PFSK-1 (cell line): ENCODE measurements at regions not wholly inside any gene's neighbourhood (a gene's known extent, or its start where the extent isn't known, plus 50 kb on each side); places are given as distances from the start of the nearest gene placed in this dataset.

Experiments used
- FOXP2 ChIP-seq: optimal IDR thresholded peaks from 2 replicates; pipeline ENCODE3; 2011; ENCODE audit warnings: borderline replicate concordance, control low read depth, inconsistent platforms; ENCODE audit not compliant: insufficient read depth; ENCODE audit errors: extremely low read length, extremely low read depth
- POLR2AphosphoS5 ChIP-seq: IDR thresholded peaks from 2 replicates; pipeline ENCODE4 v1.6.1; 2012; ENCODE audit warnings: low read depth, mild to moderate bottlenecking, control low read depth, low read length, moderate library complexity
- SIN3A ChIP-seq: IDR thresholded peaks from 2 replicates; pipeline ENCODE4 v1.6.1; 2012; ENCODE audit warnings: mild to moderate bottlenecking, low read length, moderate library complexity, borderline replicate concordance; ENCODE audit not compliant: insufficient read depth
- TAF1 ChIP-seq: IDR thresholded peaks from 2 replicates; pipeline ENCODE4 v1.6.1; 2012; ENCODE audit warnings: low read length, control low read depth, borderline replicate concordance; ENCODE audit not compliant: insufficient read depth
- TF ChIP-seq, protein P1 (sequence below), 2 experiments: IDR thresholded peaks; 2 replicates each; pipeline versions ENCODE4 v1.6.1 to v1.8.0; 2011 to 2012; ENCODE audit warnings: low read depth in 2 of 2, low read length in 2 of 2, control low read depth in 1 of 2, inconsistent platforms in 1 of 2, mild to moderate bottlenecking in 1 of 2, moderate library complexity in 1 of 2; ENCODE audit not compliant: insufficient read depth in 1 of 2

- TF ChIP-seq SIN3A (no peak), POLR2AphosphoS5 (no peak), TAF1 (no peak), FOXP2 (no peak)
- TF ChIP-seq, protein P1, sequence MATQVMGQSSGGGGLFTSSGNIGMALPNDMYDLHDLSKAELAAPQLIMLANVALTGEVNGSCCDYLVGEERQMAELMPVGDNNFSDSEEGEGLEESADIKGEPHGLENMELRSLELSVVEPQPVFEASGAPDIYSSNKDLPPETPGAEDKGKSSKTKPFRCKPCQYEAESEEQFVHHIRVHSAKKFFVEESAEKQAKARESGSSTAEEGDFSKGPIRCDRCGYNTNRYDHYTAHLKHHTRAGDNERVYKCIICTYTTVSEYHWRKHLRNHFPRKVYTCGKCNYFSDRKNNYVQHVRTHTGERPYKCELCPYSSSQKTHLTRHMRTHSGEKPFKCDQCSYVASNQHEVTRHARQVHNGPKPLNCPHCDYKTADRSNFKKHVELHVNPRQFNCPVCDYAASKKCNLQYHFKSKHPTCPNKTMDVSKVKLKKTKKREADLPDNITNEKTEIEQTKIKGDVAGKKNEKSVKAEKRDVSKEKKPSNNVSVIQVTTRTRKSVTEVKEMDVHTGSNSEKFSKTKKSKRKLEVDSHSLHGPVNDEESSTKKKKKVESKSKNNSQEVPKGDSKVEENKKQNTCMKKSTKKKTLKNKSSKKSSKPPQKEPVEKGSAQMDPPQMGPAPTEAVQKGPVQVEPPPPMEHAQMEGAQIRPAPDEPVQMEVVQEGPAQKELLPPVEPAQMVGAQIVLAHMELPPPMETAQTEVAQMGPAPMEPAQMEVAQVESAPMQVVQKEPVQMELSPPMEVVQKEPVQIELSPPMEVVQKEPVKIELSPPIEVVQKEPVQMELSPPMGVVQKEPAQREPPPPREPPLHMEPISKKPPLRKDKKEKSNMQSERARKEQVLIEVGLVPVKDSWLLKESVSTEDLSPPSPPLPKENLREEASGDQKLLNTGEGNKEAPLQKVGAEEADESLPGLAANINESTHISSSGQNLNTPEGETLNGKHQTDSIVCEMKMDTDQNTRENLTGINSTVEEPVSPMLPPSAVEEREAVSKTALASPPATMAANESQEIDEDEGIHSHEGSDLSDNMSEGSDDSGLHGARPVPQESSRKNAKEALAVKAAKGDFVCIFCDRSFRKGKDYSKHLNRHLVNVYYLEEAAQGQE (IDR thresholded peaks at IDR 0.05; ENCODE audit: insufficient read depth in 1 of 2, low read depth in 2 of 2, low read length in 2 of 2) = no peak
These were observed 160.5 kb downstream of the ZBTB18 start for GRCh38 chr1:244211559-244211944.

DNA sequence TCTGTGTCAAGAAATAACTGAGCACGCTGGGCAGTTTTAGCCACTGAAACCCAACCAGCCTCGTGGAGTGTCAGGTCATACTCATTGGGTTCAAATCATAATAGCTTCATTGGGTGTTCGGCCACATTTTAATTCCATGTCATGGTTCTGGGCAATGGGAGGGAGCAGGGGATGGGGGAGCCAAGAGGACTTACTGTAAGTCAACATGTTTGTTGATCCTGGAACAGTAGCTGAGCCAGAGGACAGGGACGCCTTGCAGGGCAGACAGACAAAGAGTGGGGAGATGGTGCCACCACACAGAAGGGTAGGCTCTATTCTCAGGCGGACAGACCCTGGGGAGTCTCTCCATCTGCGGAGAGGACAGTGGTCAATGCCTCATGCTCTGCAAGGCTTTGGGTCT lies 161.1 kb downstream of the ZBTB18 start:
- TF ChIP-seq POLR2AphosphoS5 (no peak), SIN3A (no peak), TAF1 (no peak), FOXP2 (no peak)
- TF ChIP-seq, protein P1 (IDR thresholded peaks at IDR 0.05; ENCODE audit: insufficient read depth in 1 of 2, low read depth in 2 of 2, low read length in 2 of 2) = no peak

GRCh38 chr1:244212797-244213475 lies 161.9 kb downstream of the ZBTB18 start:
- TF ChIP-seq TAF1 = no peak
- no peak for TF ChIP-seq POLR2AphosphoS5
- no peak for TF ChIP-seq SIN3A
- TF ChIP-seq FOXP2 = no peak
- TF ChIP-seq, protein P1 (IDR thresholded peaks at IDR 0.05; ENCODE audit: insufficient read depth in 1 of 2, low read depth in 2 of 2, low read length in 2 of 2) = no peak

- TF ChIP-seq SIN3A = no peak
- TF ChIP-seq POLR2AphosphoS5 = no peak
- TF ChIP-seq TAF1 = no peak
- TF ChIP-seq, protein P1 (IDR thresholded peaks at IDR 0.05; ENCODE audit: insufficient read depth in 1 of 2, low read depth in 2 of 2, low read length in 2 of 2) = peak in 1 of 2 experiments; percentile 58; a peak in 1 of 4 replicates
- no peak for TF ChIP-seq FOXP2
These were observed 163.2 kb downstream of the ZBTB18 start for GRCh38 chr1:244214009-244214967.
